ENCODE measurements at regions not wholly inside any gene's neighbourhood (a gene's known extent, or its start where the extent isn't known, plus 50 kb on each side); places are given as distances from the start of the nearest gene placed in this dataset.

DNA sequence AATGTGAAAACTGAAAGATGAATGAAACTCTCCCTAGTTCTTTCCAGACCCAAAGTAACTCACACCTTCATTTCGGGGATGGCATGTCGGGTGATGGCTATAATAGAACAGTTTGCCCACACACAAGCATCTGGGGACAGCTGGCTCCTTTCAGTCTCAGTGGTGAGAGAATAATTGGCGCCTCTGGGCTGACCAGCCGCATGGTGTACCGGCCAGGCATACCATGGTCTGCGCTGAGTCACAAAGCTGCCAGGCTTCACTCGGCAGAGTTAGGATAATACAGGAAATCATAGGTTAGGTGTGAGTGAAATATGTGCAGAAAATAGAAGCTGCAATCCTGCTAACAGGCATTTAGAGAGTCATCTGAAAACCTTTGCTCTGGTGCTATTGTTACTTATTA is 80.4 kb upstream of the IGF1R start:
- H3K4me2 ChIP-seq (ENCODE audit: low read depth, low read length, poor library complexity, severe bottlenecking), result no peak overlapping the region
- H3K27ac ChIP-seq (ENCODE audit: low read depth, low read length), result no peak overlapping the region
- no peaks in the 10 kb centered on the region for H3K9me2 ChIP-seq (replicated peaks; ENCODE audit: insufficient read depth, low read length)
- H3K79me2 ChIP-seq (ENCODE audit: insufficient read depth, low read length), result no peaks in the 10 kb centered on the region
- H3K4me3 ChIP-seq (ENCODE audit: insufficient read depth, low read length, poor library complexity, severe bottlenecking), result no peak overlapping the region
- H4K20me1 ChIP-seq (ENCODE audit: low read depth, low read length), result no peaks in the 10 kb centered on the region
- H3K9me3 ChIP-seq (ENCODE audit: insufficient read depth, low read length), result no peaks in the 10 kb centered on the region
- H3K9ac ChIP-seq (ENCODE audit: low read length), result no peak overlapping the region
- H3F3A ChIP-seq (ENCODE audit: insufficient read depth), result no peaks in the 10 kb centered on the region
- no peak overlapping the region for H2AFZ ChIP-seq (ENCODE audit: low read depth, low read length, severe bottlenecking)
- no peaks in the 10 kb centered on the region for H3K36me3 ChIP-seq (ENCODE audit: low read length)
- TF ChIP-seq, protein P1, sequence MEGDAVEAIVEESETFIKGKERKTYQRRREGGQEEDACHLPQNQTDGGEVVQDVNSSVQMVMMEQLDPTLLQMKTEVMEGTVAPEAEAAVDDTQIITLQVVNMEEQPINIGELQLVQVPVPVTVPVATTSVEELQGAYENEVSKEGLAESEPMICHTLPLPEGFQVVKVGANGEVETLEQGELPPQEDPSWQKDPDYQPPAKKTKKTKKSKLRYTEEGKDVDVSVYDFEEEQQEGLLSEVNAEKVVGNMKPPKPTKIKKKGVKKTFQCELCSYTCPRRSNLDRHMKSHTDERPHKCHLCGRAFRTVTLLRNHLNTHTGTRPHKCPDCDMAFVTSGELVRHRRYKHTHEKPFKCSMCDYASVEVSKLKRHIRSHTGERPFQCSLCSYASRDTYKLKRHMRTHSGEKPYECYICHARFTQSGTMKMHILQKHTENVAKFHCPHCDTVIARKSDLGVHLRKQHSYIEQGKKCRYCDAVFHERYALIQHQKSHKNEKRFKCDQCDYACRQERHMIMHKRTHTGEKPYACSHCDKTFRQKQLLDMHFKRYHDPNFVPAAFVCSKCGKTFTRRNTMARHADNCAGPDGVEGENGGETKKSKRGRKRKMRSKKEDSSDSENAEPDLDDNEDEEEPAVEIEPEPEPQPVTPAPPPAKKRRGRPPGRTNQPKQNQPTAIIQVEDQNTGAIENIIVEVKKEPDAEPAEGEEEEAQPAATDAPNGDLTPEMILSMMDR (IDR thresholded peaks at IDR 0.05; ENCODE audit: insufficient read depth, low read length, poor library complexity, severe bottlenecking), result no peak
- no peak for TF ChIP-seq EZH2phosphoT487 (conservative IDR thresholded peaks at IDR 0.05; ENCODE audit: low read length)
- no peaks in the 10 kb centered on the region for H3K27me3 ChIP-seq (ENCODE audit: low read length)

DNA sequence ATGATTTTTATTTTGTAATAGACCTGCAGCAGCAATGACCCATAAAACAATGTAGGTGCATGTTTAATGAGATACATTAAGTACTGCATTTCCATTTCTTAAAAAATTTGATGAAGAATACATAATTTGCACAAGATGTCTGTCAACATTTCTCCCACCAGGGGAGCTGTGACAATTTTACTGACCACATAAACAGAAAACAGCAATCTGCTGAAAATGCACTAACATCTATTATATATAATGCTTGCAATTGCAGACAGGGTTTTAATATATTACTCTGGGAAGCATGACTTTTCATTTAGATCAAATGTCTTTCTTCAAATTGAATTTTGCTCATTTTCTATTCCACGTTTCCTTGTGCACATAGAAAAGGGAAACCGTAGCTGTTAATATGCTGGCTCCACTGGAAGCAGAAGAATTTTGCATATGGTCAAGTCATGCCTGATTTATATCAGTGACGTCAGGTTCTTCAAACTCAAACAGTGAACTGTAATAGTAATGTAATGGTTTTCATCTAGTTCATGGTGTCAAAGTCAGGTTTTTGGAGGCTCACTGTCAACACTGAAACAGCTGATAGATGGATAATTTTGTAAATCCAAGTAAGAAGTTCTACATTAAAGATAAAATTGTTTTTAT is 79.8 kb upstream of the IGF1R start:
- Histone ChIP-seq H3F3A (ENCODE audit: insufficient read depth) (no peaks in the 10 kb centered on the region), H3K27me3 (ENCODE audit: low read length) (no peaks in the 10 kb centered on the region), H3K9me2 (replicated peaks; ENCODE audit: insufficient read depth, low read length) (no peaks in the 10 kb centered on the region), H3K27ac (ENCODE audit: low read depth, low read length) (no peak overlapping the region), H3K4me3 (ENCODE audit: insufficient read depth, low read length, poor library complexity, severe bottlenecking) (no peak overlapping the region), H2AFZ (ENCODE audit: low read depth, low read length, severe bottlenecking) (no peak overlapping the region), H3K9ac (ENCODE audit: low read length) (no peak overlapping the region), H3K4me2 (ENCODE audit: low read depth, low read length, poor library complexity, severe bottlenecking) (no peak overlapping the region), H3K79me2 (ENCODE audit: insufficient read depth, low read length) (no peaks in the 10 kb centered on the region), H3K36me3 (ENCODE audit: low read length) (no peaks in the 10 kb centered on the region), H3K9me3 (ENCODE audit: insufficient read depth, low read length) (no peaks in the 10 kb centered on the region), H4K20me1 (ENCODE audit: low read depth, low read length) (no peaks in the 10 kb centered on the region)
- TF ChIP-seq, protein P1 (IDR thresholded peaks at IDR 0.05; ENCODE audit: insufficient read depth, low read length, poor library complexity, severe bottlenecking), result no peak
- TF ChIP-seq EZH2phosphoT487 (conservative IDR thresholded peaks at IDR 0.05; ENCODE audit: low read length), result no peak

DNA sequence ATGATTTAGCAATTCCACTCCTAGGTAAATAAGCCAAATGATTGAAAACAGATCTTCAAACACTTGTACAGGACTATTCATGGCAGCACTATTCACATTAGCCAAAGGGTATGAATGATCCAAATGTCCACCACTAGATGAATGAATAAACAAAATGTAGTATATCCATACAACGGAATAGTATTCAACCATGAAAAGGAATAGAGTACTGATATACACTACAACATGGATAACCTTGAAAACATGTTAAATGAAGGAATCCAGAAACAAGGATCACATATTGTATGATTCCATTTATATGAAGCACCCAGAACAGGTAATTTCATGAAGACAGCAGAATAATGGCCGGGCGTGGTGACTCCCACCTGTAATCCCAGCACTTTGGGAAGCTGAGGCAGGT is 78.2 kb upstream of the IGF1R start:
- no peaks in the 10 kb centered on the region for H4K20me1 ChIP-seq (ENCODE audit: low read depth, low read length)
- no peak overlapping the region for H3K4me3 ChIP-seq (ENCODE audit: insufficient read depth, low read length, poor library complexity, severe bottlenecking)
- no peaks in the 10 kb centered on the region for H3K79me2 ChIP-seq (ENCODE audit: insufficient read depth, low read length)
- no peaks in the 10 kb centered on the region for H3K9me3 ChIP-seq (ENCODE audit: insufficient read depth, low read length)
- no peaks in the 10 kb centered on the region for H3F3A ChIP-seq (ENCODE audit: insufficient read depth)
- no peak overlapping the region for H3K27ac ChIP-seq (ENCODE audit: low read depth, low read length)
- no peak overlapping the region for H3K9ac ChIP-seq (ENCODE audit: low read length)
- H2AFZ ChIP-seq (ENCODE audit: low read depth, low read length, severe bottlenecking), result no peak overlapping the region
- H3K36me3 ChIP-seq (ENCODE audit: low read length), result no peaks in the 10 kb centered on the region
- H3K27me3 ChIP-seq (ENCODE audit: low read length), result no peaks in the 10 kb centered on the region
- TF ChIP-seq EZH2phosphoT487 (conservative IDR thresholded peaks at IDR 0.05; ENCODE audit: low read length), result no peak
- TF ChIP-seq, protein P1 (IDR thresholded peaks at IDR 0.05; ENCODE audit: insufficient read depth, low read length, poor library complexity, severe bottlenecking), result no peak
- H3K9me2 ChIP-seq (replicated peaks; ENCODE audit: insufficient read depth, low read length), result no peaks in the 10 kb centered on the region
- H3K4me2 ChIP-seq (ENCODE audit: low read depth, low read length, poor library complexity, severe bottlenecking), result no peak overlapping the region
